NOMO-1 treated with DMSO at 0.1 percent for 48 hours (cell line): ENCODE measurements at regions not wholly inside any gene's neighbourhood (a gene's known extent, or its start where the extent isn't known, plus 50 kb on each side); places are given as distances from the start of the nearest gene placed in this dataset.
A peak's percentile ranks its signal among the peaks of the same experiment; 100 is the strongest.

ENCODE experiments used
- DNase-seq: peaks from one replicate; lab custom pipeline; 2025; ENCODE audit not compliant: unreplicated experiment; lab: John Stamatoyannopoulos, UW

DNA sequence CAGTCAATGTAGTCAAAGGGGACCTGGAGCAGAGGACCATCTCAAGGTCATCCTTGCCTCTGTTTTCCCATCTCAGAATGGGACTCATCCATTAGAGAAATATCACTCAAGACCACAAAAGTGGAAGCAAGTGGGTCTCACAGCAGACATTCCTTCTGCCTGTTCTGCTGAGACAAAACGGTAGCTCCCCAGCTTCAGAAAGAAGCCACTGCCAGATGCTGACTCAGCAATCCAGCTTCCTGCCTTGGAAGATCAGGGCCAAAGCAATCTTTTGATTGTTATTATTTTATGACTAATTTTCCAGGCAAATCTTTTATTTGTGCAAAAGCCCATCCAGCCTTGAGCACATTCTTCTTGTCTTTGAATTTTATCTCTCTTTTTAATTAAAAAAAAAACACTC is 86.8 kb downstream of the CCT6B start:
- DNase-seq: no peak

- no peak for DNase-seq
Measured at GRCh38 chr17:34872640-34873039, 88.6 kb downstream of the CCT6B start.

DNA sequence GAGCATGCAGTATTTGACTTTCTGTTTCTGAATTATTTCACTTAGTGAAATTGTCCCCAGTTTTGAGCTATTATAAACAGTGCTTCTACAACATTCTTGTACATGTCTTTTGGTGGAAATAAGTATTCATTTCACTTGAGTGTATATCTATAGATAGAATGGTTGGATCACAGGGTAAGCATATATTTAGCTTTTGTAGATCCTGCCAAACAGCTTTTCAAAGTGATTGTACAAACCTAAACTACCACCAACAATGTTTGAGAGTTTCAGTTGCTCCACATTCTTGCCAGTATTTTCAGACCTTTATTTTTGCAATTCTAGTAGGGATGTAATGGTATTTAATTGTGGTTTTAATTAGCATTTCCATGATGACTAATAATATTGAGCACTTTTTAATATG is 91.6 kb downstream of the CCT6B start:
- DNase-seq: no peak

DNA sequence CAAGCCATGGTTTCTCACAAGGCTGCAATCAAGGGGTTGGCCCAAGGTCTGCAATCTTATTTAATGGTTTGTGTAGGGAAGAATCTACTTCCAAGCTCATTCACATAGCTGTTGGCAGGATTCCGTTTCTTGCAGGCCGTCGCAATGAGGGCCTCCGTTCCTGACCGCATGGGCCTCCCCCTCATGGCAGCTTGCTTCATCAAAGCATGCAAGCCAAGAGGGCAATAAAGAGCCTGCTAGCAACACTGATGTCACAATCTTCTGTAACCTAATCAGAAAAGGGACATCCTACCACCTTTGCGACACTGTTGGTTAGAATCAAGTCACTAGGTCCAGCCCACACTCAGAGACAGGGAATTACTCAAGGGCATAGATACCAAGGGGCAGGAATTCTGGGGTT is 95.5 kb downstream of the CCT6B start:
- peak; percentile 97 for DNase-seq

- no peak for DNase-seq
Measured at GRCh38 chr17:34862384-34862783, 98.9 kb downstream of the CCT6B start.

GRCh38 chr17:34861864-34862263 is 99.4 kb downstream of the CCT6B start:
- DNase-seq: no peak

DNA sequence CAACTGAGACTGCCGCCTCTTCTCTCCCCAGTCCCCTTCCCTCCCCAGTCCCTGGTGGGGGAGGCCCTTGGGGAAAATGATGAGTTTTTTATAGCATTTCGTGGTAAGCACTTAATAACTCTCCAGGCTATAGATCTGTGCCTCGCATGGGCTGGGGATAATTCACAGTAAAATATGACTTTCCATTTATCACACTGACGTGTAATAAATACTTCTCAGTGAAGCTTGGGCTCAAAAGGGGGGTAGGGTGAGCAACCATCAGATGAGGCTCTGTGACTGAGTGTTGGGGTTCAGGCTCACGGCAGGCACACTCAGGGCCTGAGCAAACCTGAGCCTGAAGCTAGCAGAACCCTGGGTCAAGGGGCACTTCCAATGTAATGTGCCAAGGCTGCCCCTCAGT is 101.6 kb downstream of the CCT6B start:
- no peak for DNase-seq

DNA sequence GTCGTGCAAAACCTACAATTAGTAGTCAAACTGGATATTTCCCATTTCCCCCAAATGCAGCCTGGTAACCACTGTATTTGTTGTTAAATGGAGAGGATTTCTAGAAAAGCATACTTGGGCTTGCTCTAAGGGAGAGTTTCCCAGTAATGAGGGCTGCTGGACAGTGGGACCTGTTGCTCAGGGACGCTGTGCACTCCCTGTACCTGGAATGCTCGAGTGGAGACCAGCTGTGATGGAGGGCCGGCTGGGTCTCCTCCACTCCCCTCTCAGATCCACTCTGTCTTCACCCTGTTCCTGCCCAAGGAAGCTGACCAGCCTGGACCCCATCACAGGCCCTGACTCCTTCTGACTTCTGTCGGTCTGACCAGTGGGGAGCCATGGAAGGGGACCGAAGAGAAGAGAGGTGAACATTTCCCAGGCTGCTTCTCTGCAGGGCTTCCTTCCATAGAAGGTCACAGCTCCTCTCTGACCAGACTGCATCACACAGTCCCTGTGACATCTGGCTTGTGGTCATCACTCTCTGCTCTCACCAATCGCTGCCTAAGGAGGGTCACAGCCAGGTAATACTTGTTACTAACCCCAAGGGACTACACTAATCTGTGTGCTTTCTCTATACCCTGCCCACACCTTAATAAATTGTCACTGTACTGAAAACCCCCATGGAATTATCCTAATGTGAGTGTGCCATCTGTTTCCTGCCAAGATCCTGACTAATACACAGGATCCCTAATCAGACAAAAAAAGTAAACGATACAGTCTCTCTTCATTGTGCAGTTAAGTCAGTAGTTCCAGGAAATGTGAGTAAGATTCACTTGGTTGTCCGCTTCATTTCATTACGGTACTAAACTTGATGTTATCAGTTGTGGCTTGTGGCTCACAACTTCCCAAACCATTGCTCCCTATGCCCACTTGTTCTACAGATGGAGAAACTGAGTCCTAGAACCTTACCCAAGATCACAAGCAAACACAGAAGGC is 102.4 kb downstream of the CCT6B start:
- no peak for DNase-seq

DNA sequence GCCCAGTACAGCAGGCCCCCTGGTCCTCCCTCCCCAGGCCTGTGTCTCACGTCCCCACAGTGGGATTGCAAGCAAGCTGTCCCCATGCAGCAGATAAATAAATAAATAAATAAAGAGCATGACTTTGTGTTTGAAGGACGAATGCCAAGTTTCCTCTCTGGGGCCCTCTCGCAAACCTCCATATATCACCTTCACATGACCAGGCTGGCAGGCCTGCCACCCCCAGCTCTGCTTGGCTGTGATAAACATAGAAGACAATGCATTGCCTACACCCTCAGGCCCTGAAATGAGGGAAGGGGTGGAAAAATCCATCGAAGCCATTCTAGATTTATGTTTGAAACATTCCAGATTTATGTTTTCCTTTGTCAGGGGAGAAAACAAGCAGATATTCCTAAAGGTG is 107.3 kb downstream of the CCT6B start:
- DNase-seq: no peak

GRCh38 chr17:34852614-34853013 is 108.6 kb downstream of the CCT6B start:
- no peak for DNase-seq

- no peak for DNase-seq
Measured at GRCh38 chr17:34851961-34852540, 109.2 kb downstream of the CCT6B start.

DNA sequence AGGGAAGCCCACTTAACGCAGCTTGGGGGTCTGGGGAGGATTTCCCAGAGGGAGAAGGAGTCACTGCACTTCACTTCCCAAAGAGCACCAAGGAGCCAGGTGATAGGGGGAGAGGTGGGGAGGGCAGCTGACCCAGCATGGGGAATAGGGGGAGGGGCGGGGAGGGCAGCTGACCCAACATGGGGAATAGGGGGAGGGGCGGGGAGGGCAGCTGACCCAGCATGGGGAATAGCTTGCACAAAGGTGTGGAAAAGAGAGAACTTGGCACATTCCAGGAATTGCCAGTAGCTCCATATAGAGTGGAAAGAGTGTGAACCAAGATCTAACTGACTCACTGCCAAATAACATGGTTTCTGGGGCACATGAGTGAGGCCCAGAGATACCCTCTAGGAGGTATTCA is 110.3 kb downstream of the CCT6B start:
- no peak for DNase-seq

- DNase-seq: peak; percentile 56
Measured at GRCh38 chr17:34850023-34850422, 111.2 kb downstream of the CCT6B start.

DNA sequence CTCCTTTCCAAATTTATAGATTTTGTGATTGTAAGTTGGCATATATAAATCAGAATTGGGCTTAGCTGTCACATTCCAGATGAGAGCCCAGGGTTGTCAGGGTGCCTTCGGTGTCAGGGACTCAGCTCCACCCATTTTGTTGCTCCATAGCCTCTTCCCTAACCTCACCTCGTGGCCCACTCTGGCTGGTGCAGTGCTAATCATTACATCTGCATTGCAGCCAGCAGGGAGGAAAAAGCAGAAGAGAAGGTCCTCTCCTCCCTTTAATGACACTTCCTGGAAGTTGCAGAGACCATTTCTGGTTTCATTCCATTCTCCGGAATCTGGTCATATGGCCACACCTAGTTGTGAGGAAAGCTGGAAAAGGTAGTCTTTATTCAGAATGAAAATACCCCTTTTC is 113.3 kb downstream of the CCT6B start:
- DNase-seq: peak; percentile 65

- no peak for DNase-seq
Measured at GRCh38 chr17:34845296-34845695, 116.0 kb downstream of the CCT6B start.

DNA sequence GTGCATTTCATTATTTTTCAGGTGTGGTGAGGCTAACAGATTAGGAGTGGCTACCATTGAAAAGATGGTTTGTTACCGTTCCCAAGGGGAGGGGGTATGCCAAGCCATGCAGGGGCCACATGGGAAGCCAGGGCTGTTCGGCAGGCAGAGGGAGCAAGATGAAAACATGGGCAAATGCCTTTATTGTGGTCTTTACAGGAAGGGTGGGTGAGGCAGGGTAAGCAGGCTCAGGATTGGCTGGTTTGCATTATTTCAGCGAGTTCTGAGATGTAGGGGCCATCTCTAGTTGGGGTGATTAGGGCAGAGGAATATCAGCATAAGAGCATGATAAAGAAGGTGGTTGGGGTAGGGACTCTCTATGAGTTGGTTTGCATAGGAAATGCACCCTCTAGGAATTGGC is 117.6 kb downstream of the CCT6B start:
- no peak for DNase-seq

GRCh38 chr17:34842235-34842634 is 119.0 kb downstream of the CCT6B start:
- no peak for DNase-seq

- DNase-seq: no peak
Measured at GRCh38 chr17:34841467-34841866, 119.8 kb downstream of the CCT6B start.

DNA sequence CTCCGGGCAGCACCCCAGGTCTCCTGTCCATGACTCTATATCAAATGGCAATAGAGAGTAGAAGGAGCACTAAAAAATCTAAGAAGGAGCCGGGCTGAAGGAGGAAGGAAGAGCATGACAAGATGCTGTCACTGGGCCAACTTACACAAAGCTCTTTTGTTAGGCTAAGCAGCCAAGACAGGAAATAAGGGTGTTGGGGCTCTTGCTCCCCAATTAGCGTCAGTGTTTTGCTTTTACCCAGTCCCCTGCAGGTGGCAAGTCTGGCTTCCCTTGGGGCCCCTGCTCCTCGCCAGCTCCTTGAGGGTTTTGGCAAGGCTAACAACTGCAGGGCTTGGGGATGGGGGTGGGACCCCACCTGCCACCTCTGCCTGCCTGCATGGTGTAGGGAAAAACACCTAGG is 120.5 kb downstream of the CCT6B start:
- DNase-seq: no peak

DNA sequence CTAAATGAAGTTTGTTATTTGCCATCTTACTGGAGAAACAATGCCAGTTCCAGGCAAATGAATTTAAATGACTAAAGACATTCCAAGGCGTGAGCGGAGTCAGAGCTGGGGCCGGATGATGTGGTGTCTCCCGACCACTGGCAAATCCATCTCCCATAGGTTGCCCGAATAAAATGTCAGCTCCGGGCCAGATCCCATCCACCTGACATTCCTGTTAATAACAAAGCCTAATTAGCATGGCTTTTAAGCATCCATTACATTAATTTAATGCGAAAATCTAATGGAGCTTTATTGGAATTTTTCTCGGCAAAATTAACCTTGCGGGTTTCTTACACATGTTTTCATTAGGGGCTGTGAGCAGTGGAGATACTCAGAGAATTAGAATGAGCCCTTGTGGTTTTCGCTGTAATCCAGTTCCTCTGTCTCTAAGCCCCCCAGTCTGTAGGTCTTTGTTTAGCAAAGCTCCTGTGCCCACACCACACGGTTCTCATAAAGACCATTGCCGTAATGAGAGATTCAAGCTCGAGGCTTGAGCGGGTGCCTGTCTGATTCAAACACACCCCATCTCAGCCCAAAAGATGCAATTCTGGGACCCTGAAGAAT is 123.3 kb downstream of the CCT6B start:
- no peak for DNase-seq

- DNase-seq: no peak
Measured at GRCh38 chr17:34832376-34832775, 128.9 kb downstream of the CCT6B start.

DNA sequence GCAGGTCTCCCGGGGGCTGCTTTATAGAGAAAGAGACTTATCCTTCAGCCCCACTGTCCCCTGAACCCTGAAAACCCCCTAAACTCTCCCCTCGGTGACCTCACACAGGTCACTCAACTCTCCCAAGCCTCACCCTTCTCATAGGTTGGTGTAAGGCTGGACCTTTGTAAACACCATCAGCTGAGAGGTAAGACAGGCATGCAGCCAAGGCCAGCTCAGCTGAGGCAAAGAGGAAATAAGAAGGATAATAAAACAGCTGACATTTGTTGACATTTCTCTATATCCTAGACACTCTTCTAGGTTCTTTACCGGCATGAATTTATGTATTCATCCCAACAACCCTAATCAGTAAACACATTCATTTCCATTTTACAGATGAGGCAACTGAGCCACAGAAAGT is 134.3 kb downstream of the CCT6B start:
- no peak for DNase-seq
